GM21447 (cell line): ENCODE measurements at regions not wholly inside any gene's neighbourhood (a gene's known extent, or its start where the extent isn't known, plus 50 kb on each side); places are given as distances from the start of the nearest gene placed in this dataset.

Experiments used
- ATAC-seq: cut with Tn5 transposase; IDR thresholded peaks from one replicate; pipeline ENCODE4 v1.9.1; 2021; ENCODE audit not compliant: unreplicated experiment

GRCh38 chr6:156725712-156726111 is 51.5 kb upstream of the ARID1B start:
- ATAC-seq, result no peak

- ATAC-seq, result peak; percentile 56
Measured at GRCh38 chr6:156720691-156721685, 56.2 kb upstream of the ARID1B start.

- ATAC-seq, result peak; percentile 76
Measured at GRCh38 chr6:156719720-156720563, 57.2 kb upstream of the ARID1B start.

- no peak for ATAC-seq
Measured at GRCh38 chr6:156719395-156719719, 57.8 kb upstream of the ARID1B start.

- ATAC-seq, result no peak
Measured at GRCh38 chr6:156718647-156719394, 58.4 kb upstream of the ARID1B start.

- no peak for ATAC-seq
Measured at GRCh38 chr6:156717542-156717941, 59.6 kb upstream of the ARID1B start.

GRCh38 chr6:156715839-156716238 is 61.3 kb upstream of the ARID1B start:
- no peak for ATAC-seq

- no peak for ATAC-seq
Measured at GRCh38 chr6:156713548-156713947, 63.6 kb upstream of the ARID1B start.

- no peak for ATAC-seq
Measured at GRCh38 chr6:156710479-156710878, 66.7 kb upstream of the ARID1B start.

- ATAC-seq, result no peak
Measured at GRCh38 chr6:156707818-156708217, 69.4 kb upstream of the ARID1B start.

- no peak for ATAC-seq
Measured at GRCh38 chr6:156703719-156704118, 73.5 kb upstream of the ARID1B start.

- no peak for ATAC-seq
Measured at GRCh38 chr6:156701966-156702365, 75.2 kb upstream of the ARID1B start.

GRCh38 chr6:156700440-156701057 is 76.6 kb upstream of the ARID1B start:
- ATAC-seq, result no peak

- no peak for ATAC-seq
Measured at GRCh38 chr6:156699935-156700334, 77.2 kb upstream of the ARID1B start.

GRCh38 chr6:156699017-156699421 is 78.2 kb upstream of the ARID1B start:
- peak; percentile 32 for ATAC-seq

- ATAC-seq, result peak; percentile 78
Measured at GRCh38 chr6:156698239-156699016, 78.8 kb upstream of the ARID1B start.

GRCh38 chr6:156697225-156697830 is 79.8 kb upstream of the ARID1B start:
- peak; percentile 37 for ATAC-seq

GRCh38 chr6:156695742-156696141 is 81.4 kb upstream of the ARID1B start:
- no peak for ATAC-seq

GRCh38 chr6:156694679-156695078 is 82.5 kb upstream of the ARID1B start:
- ATAC-seq, result no peak
